Uterus (tissue), 3 donors: ENCODE measurements at regions not wholly inside any gene's neighbourhood (a gene's known extent, or its start where the extent isn't known, plus 50 kb on each side); places are given as distances from the start of the nearest gene placed in this dataset.

Experiments
- DNase-seq, 2 donors: peaks; one replicate each; pipeline ENCODE4 v3.0.0-alpha.2; 2019 to 2020
- H3K27ac ChIP-seq, 2 donors: fragments of 200-600 bp; sonication (generic); 1 replicate in 1 of 2; 2 replicates in 1 of 2; pipeline ENCODE4 v1.5.1; 2016 to 2018
- H3K27me3 ChIP-seq, 2 donors: fragments of 200-600 bp; sonication (generic); one replicate each; pipeline ENCODE4 v1.5.1; 2018 to 2019; ENCODE audit warnings: control low read depth in 1 of 2
- H3K36me3 ChIP-seq, 2 donors: fragments of 200-600 bp; sonication (generic); one replicate each; pipeline ENCODE4 v1.5.1; 2019; ENCODE audit warnings: control low read depth in 1 of 2
- H3K4me1 ChIP-seq, 2 donors: fragments of 200-600 bp; sonication (generic); one replicate each; pipeline ENCODE4 v1.5.1; 2018 to 2019; ENCODE audit warnings: control low read depth in 1 of 2
- H3K4me3 ChIP-seq, 2 donors: fragments of 200-600 bp; sonication (generic); 1 replicate in 1 of 2; 2 replicates in 1 of 2; pipeline ENCODE4 v1.5.1; 2018 to 2019; ENCODE audit warnings: mild to moderate bottlenecking in 1 of 2
- H3K9me3 ChIP-seq, 2 donors: fragments of 200-600 bp; sonication (generic); one replicate each; pipeline ENCODE4 v1.5.1; 2019; ENCODE audit warnings: control low read depth in 1 of 2
- CTCF ChIP-seq, 4 experiments: fragments of 200-600 bp in 2 of 4; fragments of 450-650 bp in 2 of 4; sonication (generic) in 2 of 4; IDR thresholded peaks; one replicate each; pipeline ENCODE4 v1.5.1; 2016 to 2019; ENCODE audit warnings: antibody characterized with exemption in 4 of 4, mild to moderate bottlenecking in 2 of 4, moderate library complexity in 1 of 4
- POLR2A ChIP-seq, 2 donors: fragments of 450-650 bp; IDR thresholded peaks; one replicate each; pipeline ENCODE4 v1.6.1; 2016; ENCODE audit warnings: antibody characterized with exemption in 2 of 2, mild to moderate bottlenecking in 1 of 2, moderate library complexity in 1 of 2
- intact Hi-C: fragments of 100-400 bp; cut with DNase I; formaldehyde crosslinking; loops from one replicate; pipeline ENCODE4 v1.15.1; 2023; ENCODE audit warnings: low total_unique reads
- donor health status: DM: yes; HTN: yes; CAD: no.

- Histone ChIP-seq H3K4me1 (no peaks in the 10 kb centered on the region), H3K27ac (no peak overlapping the region), H3K9me3 (no peaks in the 10 kb centered on the region), H3K4me3 (no peak overlapping the region), H3K36me3 (no peaks in the 10 kb centered on the region), H3K27me3 (no peaks in the 10 kb centered on the region)
- intact Hi-C loops: no loop called here
- TF ChIP-seq POLR2A (IDR thresholded peaks at IDR 0.05) (no peak), CTCF (IDR thresholded peaks at IDR 0.05) (no peak)
- DNase-seq: no peak
Observed at GRCh38 chr2:235373171-235373570, 120.7 kb upstream of the AGAP1 start.

- no peak for DNase-seq
- Histone ChIP-seq H3K4me3 (no peak overlapping the region), H3K27ac (no peak overlapping the region), H3K27me3 (no peaks in the 10 kb centered on the region), H3K9me3 (no peaks in the 10 kb centered on the region), H3K4me1 (no peaks in the 10 kb centered on the region), H3K36me3 (no peaks in the 10 kb centered on the region)
- intact Hi-C loops: no loop called here
- TF ChIP-seq CTCF (IDR thresholded peaks at IDR 0.05) (no peak), POLR2A (IDR thresholded peaks at IDR 0.05) (no peak)
Observed at GRCh38 chr2:235377176-235377575, 116.7 kb upstream of the AGAP1 start.

GRCh38 chr2:235378246-235378645 lies 115.6 kb upstream of the AGAP1 start:
- Histone ChIP-seq H3K9me3 (no peaks in the 10 kb centered on the region), H3K27me3 (no peaks in the 10 kb centered on the region), H3K36me3 (no peaks in the 10 kb centered on the region), H3K4me3 (no peak overlapping the region), H3K27ac (no peak overlapping the region), H3K4me1 (no peaks in the 10 kb centered on the region)
- TF ChIP-seq POLR2A (IDR thresholded peaks at IDR 0.05): no peak
- TF ChIP-seq CTCF (IDR thresholded peaks at IDR 0.05): no peak
- intact Hi-C loops: no loop called here
- DNase-seq: no peak

DNA sequence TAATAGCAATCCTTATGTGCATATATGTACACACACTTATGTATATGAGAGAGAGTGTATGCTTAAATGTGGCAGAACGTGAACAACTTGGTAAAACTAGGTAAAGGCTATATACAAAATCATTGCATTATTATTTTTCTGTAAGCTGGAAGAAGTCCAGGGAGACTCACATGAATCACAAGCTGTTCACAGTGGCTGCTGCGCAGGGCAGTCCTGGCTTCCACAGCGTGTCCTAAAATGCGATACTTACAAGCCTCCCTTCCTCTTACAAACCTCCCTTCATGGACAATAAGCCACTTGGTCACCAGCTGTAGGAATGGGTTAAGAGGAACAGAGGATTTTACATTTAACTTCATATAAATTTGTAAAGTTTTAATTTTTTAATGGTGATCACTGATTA lies 114.9 kb upstream of the AGAP1 start:
- no peak for TF ChIP-seq POLR2A (IDR thresholded peaks at IDR 0.05)
- TF ChIP-seq CTCF (IDR thresholded peaks at IDR 0.05): no peak
- Histone ChIP-seq H3K9me3 (no peaks in the 10 kb centered on the region), H3K4me3 (no peak overlapping the region), H3K27ac (no peak overlapping the region), H3K4me1 (no peaks in the 10 kb centered on the region), H3K27me3 (no peaks in the 10 kb centered on the region), H3K36me3 (no peaks in the 10 kb centered on the region)
- intact Hi-C loops: no loop called here
- DNase-seq: no peak

DNA sequence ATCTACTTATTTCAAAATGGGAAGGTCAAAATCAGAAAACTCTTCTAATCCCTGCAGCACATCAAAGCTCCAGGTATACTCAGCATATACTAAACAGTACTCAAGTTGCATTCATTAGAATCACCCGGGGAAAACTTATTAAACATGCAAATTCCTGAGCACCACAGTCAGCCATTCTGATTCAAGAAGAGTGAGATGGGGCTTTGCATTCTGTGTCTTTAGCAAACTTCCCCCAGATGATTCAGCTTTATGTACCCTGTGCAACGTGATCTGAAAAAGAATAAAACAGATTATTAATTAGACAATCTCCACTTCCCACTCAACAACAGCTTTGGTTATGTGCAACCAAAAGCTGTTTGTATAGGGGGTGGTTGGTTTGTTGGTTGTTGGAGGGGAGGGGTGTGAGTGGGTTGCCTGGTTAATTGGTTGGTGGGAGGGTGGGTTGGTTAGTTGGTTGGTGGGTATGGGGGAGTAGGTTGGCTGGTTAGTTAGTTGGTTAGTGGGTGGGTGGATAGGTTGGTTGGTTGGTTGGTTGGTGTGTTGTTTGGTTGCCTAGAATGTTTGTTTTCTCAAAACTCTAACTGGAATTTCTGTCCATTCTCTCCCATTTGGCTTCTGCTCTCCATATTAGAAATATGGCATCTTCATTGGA lies 112.5 kb upstream of the AGAP1 start:
- no peak for DNase-seq
- H3K27me3 ChIP-seq: no peaks in the 10 kb centered on the region
- intact Hi-C loops: no loop called here
- H3K36me3 ChIP-seq: no peaks in the 10 kb centered on the region
- no peak overlapping the region for H3K4me3 ChIP-seq
- H3K27ac ChIP-seq: no peak overlapping the region
- H3K9me3 ChIP-seq: no peaks in the 10 kb centered on the region
- TF ChIP-seq CTCF (IDR thresholded peaks at IDR 0.05) (no peak), POLR2A (IDR thresholded peaks at IDR 0.05) (no peak)
- no peaks in the 10 kb centered on the region for H3K4me1 ChIP-seq
